ENCODE measurements at regions not wholly inside any gene's neighbourhood (a gene's known extent, or its start where the extent isn't known, plus 50 kb on each side); places are given as distances from the start of the nearest gene placed in this dataset.
"Not testable (repeated sequence)": the region's sequence is repeated elsewhere in the genome, so short reads cannot be mapped to it uniquely, and the experiment has no call there.

DNA sequence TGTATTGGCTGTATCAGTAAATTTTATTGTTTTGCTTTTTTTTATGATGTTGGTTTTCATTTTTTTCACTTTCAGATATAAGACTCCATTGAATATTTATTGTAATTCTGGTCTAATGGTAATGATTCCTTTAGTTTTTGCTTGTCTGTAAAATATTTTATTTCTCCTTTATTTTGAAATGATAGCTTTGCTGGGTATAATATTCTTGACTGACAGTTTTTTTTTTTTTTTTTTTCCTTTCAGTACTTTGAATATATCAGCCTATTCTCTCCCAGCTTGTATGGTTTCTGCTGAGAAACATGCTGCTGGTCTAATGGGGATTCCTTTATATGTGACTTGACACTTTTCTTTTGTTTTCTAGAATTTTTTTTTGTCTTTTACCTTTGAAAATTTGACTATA lies 195.1 kb upstream of the SLC38A2 start:
- DNase-seq, result no peak

DNA sequence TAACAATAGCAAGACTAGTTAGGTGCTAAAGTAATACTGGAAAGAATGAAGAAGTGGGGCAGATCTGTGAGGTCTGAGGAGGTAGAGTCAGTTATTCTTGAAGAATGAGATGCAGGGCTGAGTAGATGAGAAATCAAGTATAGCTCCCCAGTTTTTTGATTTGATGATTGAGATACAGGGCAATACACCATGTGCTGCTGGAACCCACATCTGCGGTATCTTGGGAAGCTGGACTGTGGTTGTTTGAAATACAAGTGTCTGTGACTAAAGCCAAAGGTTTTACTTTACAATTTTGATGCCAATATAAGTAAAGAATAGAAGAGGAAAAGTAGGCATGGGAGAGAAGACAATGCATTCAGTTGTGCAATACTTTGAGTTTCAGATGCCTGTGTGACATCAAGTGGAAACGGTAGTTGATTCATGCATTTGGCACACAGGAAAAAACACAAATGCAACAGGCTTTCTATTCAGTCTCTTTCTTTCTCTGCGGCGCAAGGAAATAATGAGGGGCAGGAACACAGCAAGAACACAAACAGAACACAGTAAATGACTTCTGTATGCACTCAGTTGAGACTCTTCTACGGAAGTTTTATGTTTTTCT lies 190.2 kb upstream of the SLC38A2 start:
- no peak for DNase-seq

DNA sequence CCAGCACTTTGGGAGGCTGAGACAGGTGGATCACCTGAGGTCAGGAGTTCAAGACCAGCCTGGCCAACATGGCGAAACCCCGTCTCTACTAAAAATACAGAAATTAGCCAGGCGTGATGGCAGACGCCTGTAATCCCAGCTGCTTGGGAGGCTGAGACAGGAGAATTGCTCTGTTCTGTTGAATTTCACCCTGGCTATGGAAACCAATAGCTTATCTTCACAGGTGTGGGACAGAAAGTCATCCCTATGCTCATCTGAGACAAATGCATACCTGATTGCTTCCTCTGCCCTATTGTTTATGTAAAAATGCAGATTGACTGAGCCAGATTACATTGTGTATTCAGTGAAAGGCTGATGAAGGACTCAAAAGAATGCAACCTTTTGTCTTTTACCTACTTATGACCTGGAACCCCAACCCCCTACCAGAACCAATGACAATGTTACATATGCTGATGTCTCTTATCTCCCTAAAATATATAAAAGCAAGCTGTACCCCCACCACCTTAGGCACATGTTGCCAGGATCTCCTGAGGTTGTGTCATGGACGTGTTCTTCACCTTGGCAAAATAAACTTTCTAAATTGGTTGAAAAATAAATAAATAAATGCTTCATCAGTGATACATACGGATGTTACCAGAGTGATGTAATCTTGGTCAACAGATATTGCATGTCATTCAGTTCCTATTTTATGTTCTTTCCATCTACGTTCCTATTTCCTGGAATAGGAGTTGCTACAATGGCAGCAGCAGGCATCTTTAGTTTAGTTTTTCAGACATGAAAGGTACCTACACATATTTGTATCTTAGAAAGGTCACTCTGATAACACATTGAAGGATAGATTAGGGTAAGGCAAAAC lies 189.4 kb upstream of the SLC38A2 start:
- not testable (repeated sequence) for DNase-seq

DNA sequence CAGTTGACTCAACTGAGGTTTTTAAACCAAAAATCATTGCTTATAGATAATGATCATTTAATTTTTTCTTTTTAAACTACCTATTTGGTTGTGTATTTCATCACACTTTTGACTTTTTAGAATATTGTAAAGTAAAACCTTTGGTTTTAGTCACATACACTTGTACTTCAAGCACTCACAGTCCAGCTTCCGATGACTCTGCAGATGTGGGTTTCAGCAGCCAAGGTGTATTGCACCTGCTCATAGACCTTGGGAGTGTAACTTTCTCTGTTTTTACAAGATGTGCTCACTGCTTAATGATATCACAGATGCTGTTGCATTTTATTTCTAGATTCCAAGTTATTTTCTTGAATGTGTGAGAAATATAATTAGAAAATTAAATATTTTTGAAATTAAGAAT lies 188.3 kb upstream of the SLC38A2 start:
- DNase-seq, result no peak

DNA sequence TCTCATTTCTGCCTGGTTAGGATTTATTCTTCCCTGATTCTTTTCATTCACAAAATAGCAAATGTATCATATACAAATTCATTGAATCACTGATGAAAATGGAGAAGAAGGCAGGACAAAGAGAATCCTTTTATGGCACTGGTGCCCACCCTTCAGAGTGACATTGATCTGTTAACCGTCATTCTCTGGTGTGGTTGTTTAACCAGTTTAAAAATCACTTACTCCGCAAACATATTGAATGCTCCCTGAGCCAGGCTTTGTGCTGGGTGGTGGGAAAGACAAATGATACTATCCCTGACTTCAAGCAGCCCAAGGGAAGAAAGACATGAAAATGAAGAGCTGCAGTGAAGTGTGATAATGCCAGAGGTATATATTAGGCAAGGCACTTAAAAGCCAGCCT lies 187.5 kb upstream of the SLC38A2 start:
- DNase-seq, result no peak

DNA sequence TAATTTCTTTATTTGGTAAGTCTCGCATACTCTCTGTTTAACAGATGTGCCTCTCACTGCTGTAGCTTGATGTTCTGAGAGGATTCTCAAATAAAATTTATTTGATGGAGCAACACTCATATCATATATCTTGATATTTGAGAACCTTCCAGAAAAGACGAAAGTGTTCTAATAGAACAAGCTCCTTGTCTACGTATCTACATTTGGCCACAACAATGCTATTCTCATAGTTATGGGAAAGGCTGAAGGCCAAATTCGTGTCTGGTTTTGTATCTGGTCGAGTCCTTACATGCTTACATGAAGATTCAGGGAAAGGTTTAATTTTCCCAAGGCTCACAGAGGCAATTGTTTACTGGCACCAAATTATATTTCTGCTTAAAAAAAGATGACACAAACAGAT lies 186.7 kb upstream of the SLC38A2 start:
- no peak for DNase-seq

DNA sequence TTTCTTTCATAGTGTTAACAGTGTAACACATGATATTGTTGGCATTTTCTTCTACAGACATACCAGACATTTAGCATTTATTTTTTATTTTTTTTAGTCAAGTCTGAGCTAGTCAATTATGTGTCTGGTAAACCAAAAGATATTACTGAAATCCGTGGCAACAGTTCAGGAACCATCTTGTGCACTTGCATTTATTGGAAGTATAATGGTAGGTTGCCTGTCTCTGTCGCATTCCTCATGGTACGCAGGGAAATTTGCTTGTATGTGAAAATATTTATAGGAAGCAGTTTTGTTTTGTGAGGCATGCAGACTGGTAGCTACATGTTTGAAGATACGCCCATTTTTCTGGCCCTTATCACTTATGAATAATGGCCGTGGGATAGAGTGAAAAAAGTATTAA lies 186.1 kb upstream of the SLC38A2 start:
- DNase-seq, result no peak

DNA sequence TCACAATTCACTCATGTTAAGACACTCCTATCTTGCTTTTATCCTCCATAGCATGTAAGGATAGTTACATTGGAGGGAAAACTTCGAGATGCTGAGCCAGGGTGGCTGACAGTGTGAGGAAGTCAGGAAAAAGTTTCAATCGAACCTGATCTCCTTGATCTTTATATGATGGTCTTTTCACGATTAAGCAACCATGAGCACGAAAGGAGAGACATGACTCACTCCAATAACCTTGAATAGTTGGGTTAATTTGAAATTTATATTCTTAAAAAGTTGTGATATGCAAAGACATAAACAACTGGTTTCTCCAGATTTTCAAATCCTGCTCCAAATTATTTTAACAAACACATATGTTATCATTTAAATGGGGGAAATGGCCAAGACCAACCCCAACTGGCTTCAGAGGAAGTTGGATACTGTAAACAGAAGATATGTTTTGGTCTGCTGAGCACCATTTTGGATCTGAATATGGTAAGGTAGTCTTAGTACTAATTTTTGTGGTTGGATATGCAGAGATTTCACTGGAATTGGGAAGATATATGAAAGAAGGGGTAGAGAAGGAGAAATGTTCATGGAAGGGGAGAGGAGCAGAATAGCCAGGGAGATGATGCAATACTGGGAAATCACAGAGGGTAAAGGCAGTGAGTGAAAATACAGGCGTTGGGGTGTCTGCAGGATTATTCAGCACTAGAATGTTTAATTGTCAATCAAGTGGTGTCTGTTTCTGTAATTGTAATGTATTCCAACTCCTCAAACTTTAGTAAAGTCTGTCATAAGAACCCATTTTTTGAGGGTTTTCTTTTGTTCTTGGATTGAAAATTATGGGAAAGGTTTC lies 185.2 kb upstream of the SLC38A2 start:
- no peak for DNase-seq

DNA sequence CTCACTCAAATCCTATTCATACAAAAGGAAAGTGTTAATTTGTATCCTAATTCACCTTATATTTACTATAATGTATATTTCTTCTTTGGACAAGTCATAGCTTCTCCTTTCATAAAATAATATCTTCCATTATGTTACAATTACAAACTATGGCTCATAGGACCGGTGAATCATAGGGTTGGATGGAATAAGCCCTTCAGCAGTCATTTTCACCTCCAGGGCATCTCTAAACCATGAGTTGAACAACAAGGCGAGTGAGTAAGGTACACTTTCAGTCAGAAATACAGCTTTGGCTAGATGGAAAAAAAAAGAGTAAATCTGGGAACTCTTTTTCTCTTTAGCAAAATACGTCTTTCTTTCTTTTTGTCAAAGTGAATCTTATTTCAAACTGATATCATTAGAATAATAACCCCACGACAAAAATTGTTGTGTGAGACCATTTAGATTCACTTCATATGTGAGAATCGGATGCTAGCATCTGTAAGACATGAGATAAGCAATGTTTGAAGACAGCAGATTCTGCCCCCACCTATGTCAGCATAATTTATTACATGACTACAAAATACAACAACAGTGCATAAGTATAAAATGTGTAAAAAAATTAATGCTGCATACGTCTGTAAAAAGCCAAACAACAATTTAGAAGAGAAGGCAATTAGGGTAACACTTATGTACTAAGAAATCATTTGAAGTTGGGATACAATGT lies 184.4 kb upstream of the SLC38A2 start:
- DNase-seq, result no peak

DNA sequence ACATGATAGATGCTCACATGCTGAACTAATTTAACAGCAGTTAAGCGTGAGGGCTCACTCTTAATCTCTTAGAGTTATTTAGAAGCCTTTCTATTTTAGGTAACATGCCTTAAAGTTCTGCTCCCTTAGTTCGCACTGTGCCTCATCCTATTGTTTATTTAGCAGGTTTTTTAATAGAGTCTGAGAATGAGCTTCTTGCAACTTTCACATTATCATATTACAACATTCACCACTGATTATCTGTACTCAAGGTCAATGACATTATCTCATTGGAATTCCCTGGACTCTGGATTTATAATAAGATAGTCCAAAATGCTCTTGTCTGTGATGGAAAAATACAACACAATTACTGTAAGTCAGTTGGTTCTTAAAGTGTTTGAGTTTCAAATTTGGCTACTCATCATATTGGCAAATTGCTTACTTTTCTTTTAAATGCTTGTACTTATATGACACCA lies 183.6 kb upstream of the SLC38A2 start:
- no peak for DNase-seq

DNA sequence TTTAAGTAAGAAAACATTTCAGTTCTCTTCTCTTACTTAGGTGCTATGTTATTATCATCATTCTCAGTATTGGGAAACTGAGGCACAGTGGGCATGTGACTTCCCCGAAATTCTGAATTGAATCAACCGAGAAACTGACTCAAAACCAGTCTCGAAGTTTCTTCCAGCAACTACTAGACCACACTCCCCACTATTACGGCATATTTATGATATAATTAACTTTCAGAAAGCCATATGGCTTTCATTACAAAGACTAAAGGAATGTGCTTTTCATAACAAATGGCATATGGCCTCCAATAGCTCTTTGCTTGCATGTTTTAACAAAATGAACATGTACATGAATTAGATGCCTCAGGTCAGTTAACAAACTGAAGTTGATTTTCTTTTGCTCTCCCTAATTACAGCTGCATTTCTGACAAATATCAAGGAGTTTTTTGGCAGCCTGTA lies 182.9 kb upstream of the SLC38A2 start:
- no peak for DNase-seq

DNA sequence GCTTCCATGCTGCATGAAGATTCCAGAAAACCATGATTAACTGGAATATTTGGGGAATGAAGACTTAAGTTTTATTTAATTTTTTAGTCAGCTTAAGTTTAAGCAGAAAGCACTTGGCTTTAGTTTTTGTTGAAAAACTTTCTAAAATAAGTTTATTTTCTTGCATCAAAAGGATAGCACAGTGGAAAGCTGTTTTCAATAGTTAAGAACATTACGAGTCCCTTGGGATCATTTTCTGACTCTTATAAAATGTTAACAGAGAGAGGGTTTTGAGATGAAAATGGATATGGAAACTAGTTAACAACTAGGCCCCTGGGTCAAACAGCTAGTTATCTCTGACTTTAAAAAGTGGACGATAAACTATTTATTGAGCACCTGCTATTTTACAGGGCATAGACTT lies 181.9 kb upstream of the SLC38A2 start:
- no peak for DNase-seq

DNA sequence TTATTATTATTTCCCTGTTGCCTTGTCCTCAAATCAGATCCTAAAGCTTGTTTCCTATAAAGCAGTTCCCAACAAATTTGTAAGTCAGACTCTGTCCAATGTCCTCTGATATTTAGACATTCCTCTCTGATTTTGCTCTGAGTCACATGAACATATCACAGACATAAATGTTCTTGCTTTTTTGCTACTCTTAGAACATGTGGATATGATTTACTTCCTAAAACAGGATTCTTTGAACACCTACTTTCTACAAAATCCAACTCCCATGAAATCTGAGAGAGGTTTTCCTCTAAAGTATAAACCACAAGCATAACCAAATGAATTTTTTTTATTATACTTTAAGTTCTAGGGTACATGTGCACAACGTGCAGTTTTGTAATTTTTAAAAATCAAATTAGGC lies 181.3 kb upstream of the SLC38A2 start:
- DNase-seq, result no peak

DNA sequence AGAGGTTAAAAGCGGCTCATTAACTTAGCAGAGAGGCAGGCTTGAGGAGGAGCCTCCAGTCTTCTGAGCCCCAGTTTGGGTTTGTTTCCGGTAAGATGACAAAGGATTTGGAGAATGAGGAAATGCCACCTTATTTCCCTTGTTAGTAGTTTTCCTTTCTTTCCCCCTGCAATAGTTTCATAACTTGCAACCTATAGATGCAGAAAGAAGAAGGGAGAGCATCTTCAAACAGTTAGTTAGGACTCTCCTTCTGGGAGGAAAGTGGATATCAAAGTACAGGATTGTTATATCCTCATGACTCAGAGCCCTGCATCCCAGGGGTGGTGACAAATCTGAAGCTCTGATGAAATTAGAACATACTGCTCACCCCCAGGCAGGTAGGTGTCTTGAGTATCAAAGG lies 180.7 kb upstream of the SLC38A2 start:
- no peak for DNase-seq

DNA sequence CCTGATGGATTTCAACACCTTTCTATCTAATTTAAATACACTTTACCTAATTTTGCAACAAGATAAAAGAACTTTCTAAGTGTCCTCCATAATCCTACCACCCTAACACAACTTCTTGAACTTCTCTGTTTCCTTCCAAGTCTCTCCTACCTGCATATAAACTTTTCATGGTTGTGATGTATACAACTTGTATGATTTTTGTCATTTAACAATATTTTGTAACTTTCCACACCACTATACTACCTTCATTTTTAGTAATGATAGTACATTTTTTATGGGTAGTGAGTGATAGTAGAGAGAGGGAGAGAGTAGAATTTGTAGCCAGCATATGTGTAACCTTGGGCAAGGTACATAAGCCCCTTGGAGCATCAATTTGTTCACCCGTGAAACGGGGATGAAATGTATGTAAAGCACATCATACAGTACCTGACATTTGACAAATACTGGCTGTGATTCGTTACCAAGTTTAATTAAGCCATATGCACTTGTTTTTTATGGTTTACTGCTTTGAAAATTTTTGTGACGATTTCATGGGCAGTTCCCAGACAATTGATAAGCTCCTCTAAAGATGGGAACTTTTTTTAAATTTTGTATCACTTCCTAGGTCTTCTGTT lies 177.8 kb upstream of the SLC38A2 start:
- DNase-seq, result no peak

DNA sequence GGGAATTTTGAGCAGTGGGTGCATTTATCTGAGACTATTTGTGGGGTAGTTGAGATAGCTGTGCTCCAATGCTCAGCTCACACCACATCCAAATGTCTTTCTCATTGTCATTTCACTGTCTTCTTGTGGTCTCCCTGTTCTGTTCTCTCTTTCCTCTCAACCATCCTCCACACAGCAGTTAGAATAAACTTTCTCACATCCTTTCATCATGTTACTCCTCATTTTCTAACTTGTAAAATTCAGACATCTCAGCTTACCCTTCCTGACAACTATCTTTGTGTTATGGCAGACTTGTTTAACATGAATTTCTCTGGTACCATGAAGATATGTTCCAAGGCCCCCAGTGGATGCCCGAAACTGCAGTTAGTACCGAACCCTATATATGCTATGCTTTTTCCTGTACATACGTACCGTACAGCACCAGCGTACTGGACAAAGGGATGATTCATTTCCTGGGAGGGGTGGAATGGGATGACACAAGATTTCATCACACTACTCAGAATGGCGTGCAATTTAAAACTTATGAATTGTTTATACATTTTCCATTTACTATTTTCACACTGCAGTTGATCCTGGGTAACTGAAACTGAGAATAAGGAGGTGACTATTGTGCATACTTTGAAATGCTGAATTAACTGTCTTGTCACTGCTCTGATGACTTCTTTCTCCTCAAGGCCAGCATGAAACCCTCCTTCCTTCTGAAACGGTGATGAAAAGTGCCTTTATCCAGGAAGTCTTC lies 177.1 kb upstream of the SLC38A2 start:
- DNase-seq, result no peak

DNA sequence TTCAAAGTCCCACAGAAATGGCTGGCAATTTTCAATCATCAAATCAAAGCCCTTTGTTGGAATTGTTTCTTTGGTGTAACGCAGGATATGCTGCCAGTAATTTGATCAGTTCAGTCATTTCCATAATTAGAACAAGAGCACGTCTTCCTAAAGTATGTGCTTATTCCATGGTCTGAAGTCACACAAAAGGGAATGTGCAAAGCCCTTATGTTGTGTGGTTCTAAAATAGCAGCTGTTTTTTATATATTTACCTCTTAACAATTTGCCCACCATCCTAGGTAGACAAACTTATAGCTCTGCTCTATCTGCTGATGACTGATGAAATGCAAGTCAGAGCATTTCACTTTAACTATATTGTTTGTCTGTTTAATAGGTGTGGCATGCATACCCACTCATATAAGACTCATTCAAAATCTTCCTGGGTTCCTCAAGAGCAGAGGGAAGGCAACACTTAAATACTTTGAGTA lies 176.1 kb upstream of the SLC38A2 start:
- no peak for DNase-seq

DNA sequence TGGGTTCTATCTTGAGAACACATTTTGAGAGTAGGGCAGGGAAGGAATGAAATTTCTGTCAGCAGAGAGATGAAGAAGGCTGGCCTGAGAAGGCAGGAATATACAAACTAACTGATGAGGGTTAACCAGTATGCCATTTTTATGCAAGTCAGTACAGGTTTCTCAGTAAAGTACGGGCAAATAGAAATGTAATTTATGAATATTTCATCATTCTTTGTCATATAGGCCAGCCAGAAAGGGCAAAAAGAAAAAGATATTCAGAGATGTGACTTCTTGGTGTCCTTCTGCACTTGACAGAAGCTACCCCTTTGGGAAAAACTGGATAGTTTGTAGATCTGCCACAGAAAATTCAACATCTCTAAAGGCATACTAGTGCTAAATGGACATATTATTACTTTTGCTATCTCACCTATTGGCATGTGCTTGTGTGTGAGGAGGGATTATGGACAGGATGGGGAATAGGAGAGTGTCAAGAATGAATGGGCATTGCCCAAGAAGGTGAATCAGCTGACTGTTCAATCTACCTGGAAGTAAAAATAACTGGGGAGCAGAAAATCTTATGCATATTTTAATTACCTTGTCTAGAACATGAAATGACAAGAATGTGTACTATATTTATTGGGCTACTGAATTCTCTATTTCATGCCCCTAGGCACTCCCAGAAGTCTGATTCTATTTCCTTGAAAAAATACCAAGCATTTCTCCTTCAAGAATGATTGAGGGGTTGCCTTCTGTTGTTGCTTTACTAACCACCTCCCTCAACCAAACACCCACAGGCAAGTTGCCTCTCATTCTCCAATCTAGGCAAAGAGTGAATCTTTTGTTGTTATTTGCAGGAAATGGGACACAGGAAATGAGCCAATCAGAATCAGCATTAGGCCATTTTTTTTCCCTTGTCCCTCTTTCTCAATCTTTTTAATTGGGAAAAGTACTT lies 175.1 kb upstream of the SLC38A2 start:
- no peak for DNase-seq

DNA sequence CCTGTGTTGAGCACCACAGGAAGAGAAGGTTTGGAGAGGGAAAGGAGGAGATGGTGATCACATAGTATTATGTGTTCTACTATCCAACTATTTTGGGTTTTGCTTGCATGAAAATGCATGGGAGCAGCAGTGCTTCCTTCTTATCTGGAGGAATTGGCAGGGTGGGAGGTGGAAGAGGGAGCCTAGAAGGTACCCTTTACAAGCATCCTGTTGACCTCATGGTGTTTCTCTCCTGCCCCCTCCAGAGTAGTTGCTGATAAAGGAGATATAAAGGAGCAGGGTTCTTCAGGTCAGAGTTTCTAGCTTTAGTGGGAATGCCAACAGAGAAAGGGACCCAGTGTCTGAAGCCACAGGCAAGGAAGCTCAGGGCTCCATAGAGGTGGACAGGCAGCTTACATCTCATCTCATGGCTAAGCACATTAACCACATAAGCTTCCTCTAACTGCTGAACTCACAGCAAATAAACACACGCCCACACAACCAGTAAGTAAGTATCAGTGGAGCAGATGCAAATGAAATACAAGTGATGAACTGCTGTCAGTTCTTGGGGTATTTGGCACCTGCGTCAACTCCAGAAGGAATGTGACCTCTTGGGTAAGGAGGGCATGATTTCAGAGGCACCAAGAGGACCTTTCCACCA lies 174.2 kb upstream of the SLC38A2 start:
- DNase-seq, result no peak

DNA sequence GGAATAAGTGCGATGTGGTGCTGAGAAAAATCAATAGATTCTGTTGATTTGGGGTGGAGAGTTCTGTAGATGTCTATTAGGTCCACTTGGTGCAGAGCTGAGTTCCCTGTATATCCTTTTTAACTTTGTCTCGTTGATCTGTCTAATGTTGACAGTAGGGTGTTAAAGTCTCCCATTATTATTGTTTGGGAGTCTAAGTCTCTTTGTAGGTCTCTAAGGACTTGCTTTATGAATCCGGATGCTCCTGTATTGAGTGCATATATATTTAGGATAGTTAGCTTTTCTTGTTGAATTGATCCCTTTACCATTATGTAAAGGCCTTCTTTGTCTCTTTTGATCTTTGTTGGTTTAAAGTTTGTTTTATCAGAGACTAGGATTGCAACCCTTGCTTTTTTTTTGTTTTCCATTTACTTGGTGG lies 170.8 kb upstream of the SLC38A2 start:
- not testable (repeated sequence) for DNase-seq

All from NCI-H1436 (cell line).